HG03159 (cell line): ENCODE measurements at regions not wholly inside any gene's neighbourhood (a gene's known extent, or its start where the extent isn't known, plus 50 kb on each side); places are given as distances from the start of the nearest gene placed in this dataset.
"Not testable (repeated sequence)": the region's sequence is repeated elsewhere in the genome, so short reads cannot be mapped to it uniquely, and the experiment has no call there.

ENCODE experiments used
- ATAC-seq: cut with Tn5 transposase; IDR thresholded peaks from one replicate; pipeline ENCODE4 v1.9.1; 2021; ENCODE audit warnings: mild to moderate bottlenecking, moderate library complexity; ENCODE audit not compliant: unreplicated experiment

- ATAC-seq = no peak
Measured at GRCh38 chr11:22037505-22037904, 155.4 kb upstream of the ANO5 start.

DNA sequence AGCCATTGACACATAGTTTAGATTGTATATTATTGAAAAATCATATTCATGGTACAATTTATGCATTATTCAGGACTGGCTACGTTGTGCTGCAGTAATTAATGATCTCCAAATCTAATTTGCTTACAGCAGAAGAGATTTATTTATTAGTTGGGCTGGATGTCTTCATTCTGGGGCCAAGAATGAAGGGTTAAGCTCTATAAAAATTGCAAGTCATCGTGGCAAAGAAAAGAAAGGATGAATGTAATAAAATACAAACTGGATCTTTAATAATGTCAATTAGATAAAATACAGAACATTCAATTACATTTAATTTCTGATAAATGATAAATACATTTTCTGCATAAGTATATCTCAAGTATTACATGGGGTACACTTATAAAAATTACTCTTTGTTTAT lies 151.8 kb upstream of the ANO5 start:
- no peak for ATAC-seq

- no peak for ATAC-seq
Measured at GRCh38 chr11:22042081-22042480, 150.8 kb upstream of the ANO5 start.

DNA sequence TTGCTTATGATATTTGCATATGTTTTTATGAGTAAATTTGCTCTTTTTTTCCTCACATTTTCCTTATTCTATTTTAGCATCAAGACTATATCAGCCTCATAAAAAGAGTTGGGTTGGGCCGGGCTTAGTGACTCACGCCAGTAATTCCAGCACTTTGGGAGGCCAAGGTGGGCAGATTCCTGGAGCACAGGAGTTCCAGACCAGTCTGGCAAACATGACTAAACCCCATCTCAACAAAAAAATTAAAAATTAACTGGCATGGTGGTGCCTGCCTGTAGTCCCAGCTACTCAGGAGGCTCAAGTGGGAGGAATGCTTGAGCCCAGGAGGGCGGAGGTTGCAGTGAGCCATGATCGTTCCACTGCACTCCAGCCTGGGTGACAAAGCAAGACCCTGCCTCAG lies 148.8 kb upstream of the ANO5 start:
- ATAC-seq = no peak

GRCh38 chr11:22049276-22049675 lies 143.6 kb upstream of the ANO5 start:
- no peak for ATAC-seq

- ATAC-seq = no peak
Measured at GRCh38 chr11:22065472-22065871, 127.4 kb upstream of the ANO5 start.

- no peak for ATAC-seq
Measured at GRCh38 chr11:22069844-22070243, 123.0 kb upstream of the ANO5 start.

DNA sequence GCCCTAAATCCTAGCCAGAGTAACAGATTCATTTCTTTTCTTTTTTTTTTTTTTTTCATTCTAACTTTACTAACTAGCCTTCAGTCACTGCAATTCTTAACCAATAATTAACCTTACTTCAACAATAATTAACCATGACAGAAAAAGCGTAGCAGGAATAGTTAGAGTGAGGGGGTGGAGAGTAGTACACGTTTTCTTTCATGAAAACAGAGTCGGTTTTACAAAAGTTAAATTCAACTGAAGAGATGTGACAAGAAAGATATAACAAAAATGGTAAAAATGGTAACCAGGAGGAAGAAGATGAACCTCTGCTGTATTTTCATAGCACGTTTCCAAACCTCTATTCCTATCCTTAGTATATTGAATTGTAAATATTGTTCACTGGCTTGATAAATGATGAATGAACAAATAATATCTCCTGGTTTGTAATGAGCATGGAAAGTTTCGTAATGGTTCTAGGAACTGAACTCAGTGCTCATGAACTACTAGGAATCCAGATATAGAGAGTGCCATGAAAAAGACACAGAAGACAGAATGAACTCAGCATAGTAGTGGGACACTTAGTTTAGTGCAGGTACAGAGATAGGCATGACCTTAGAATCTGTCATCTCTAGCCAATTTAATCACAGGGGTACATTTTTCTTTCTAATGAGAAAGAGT lies 116.5 kb upstream of the ANO5 start:
- ATAC-seq = no peak

DNA sequence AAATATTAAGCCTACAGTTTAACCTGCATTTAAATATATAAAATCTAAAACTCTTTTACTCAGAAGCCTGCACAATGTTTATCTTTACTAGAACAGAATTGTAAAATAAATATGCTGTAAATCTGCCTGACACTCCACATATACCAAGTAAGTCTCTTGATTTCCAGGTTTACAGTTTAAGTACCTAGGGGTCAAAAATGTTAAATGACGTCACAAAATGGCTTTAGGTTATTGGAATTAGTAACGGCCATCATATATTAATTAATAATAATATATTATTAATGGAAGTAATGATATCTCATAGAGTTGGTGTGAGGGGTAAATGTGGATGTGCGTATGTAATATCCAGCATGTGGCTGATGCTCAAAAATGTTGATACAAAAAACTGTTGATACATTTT lies 114.8 kb upstream of the ANO5 start:
- ATAC-seq = no peak

DNA sequence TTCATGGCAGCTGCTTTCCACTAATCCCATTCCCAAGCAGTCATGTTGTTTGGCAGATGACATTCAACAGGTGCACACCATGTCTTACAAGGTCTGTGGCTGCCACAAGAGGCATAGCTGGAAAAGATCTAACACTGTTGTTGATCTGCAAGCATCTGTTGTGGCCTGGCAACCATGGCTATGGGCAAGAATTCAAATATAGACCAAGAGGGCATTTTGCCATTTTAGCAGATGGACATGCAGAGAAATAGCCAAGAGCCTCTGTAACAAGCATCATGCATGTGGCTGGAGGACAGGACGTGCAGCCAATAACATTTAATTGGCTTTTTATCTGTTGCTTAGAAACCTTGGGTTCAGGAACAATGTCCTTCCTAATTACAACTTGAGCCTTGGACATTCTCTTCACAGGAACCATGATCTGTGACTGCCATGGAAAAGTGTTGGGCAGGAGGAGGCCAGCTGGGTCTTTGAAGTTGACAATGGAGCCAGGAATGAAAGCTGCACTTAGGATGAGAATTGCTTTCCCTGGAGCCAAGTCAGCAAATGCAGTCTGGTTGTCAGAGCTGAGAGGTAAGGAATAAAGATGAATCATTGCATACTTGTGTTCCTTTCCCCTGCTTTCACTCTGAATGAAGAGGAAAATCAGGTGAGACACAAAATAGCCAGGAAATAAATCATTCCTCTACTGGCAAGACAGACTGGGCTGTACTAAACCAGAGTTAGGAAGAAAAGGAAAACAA lies 113.6 kb upstream of the ANO5 start:
- ATAC-seq = no peak

- no peak for ATAC-seq
Measured at GRCh38 chr11:22082178-22082577, 110.7 kb upstream of the ANO5 start.

DNA sequence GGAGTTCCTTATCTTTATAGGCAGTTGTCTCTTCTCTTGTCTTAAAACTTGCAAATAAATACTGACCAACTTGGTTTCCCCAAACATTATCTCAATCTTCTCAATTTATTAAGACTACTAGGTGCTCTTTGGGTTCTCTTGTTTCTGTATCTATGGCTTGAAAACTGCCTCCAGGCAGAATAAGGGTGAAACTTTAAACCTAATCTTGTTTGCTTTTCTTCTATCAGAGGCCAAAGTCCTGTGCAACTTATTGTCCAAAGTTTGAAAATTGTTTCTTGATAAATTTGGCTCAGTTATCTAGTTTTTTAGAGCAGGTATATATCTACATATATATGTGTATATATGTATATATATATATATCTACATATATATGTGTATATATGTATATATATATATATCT lies 110.1 kb upstream of the ANO5 start:
- ATAC-seq = no peak

GRCh38 chr11:22084056-22084455 lies 108.8 kb upstream of the ANO5 start:
- ATAC-seq = no peak

DNA sequence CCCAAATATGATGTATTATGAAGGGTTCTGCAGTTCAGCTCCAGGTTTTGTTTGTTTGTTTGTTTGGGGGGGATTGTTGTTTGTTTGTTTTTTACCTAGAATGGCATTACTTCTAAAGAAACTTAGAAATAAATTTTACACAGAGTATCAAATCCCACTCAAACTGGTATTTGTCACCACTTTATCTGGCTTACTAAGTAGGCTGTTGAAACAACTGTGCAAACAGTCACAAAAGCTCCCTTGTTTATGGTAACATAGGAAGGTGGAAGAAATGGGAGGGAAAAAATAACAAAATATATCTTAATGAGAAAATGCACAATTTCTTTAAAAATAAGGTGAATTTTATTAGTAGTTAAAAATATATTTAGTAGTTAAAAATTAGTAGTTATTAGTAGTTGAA lies 108.3 kb upstream of the ANO5 start:
- no peak for ATAC-seq

- no peak for ATAC-seq
Measured at GRCh38 chr11:22089609-22090008, 103.3 kb upstream of the ANO5 start.

DNA sequence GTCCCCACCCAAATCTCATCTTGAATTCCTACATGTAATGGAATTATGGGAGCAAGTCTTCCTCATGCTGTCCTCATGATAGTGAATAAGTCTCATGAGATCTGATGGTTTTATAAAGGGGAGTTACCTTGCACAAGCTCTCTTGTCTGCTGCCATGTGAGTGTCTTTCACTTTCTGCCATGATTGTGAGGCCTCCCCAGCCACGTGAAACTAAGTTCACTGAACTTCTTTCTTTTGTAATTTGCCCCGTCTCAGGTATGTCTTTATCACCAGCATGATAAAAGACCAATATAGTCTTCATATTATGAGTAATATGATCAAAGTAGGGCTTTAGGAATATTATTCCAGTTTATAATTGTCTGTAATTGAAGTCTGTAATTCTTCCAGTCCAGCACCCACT lies 86.3 kb upstream of the ANO5 start:
- no peak for ATAC-seq

- no peak for ATAC-seq
Measured at GRCh38 chr11:22115470-22116029, 77.3 kb upstream of the ANO5 start.

DNA sequence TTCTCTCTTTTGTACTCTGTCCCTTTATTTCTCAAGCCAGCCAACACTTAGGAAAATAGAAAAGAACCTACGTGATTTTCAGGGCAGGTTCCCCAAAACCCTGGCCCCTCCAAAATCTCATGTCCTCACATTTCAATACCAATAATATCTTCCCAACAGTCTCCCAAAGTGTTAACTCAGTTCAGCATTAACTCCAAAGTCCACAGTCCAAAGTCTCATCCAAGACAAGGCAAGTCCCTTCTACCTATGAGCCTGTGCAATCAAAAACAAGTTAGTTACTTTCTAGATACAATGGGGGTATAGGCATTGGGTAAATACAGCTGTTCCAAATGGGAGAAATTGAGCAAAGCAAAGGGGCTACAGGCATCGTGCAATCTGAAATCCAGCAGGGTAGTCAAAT lies 64.9 kb upstream of the ANO5 start:
- ATAC-seq = not testable (repeated sequence)

DNA sequence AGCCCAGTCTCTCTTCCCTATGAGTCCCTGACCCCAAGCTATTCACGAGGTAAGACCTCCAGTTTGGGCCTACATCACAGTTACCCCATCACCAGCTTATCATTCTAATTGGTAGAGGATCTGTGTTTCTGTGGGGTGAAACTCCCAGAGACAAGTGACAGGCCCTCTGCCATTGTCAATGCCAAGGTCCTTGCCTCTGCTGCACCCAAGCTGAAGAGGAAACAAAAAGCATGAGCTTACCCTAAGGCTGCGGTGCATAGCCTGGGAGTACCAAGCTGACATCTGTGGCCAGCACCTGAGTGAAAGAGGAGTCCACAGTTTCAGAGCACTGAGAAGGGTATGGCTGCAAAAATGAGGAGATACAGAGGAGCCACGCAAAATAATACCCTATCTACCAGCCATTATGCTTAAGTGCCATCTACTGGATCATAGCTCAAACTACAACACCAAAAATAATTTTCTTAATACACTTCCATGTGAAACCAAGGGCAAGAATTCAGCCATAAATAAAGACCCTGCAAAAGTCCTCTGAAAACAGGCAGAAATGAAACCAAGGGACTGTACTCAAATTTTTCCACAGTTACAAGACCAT lies 62.3 kb upstream of the ANO5 start:
- peak; percentile 69 for ATAC-seq

DNA sequence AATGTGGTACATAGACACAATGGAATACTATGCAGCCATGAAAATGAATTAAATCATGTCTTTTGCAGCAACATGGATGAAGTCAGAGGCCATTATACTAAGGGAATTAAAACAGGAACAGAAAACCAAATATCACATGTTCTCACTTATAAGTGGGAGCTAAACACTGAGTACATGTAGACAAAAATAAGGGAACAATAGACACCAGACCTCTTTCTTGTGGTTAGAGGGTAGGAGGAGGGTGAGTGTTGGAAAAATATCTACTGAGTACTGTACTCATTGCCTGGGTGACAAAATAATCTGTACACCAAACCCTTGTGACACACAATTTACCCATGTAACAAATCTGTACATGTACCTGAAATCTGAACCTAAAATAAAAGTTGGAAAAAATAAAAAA lies 59.1 kb upstream of the ANO5 start:
- no peak for ATAC-seq

DNA sequence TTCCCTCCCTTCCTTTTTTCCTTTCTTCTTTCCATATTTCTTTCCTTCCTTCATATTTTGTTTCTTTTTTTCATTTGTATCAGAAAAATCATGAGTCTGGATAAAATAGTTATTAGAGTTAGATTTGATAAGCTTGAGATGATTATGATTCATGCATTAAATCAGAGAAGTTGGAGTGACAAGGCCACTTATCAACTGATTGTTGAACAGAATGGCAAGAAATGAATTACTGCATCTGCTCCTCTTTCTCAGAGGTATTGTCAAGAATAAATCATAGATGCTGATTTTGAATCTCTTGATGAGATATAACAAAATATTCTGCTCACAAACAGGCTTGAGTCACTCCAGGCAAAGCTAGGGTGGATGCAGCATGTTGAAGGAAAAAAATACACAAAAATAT lies 54.6 kb upstream of the ANO5 start:
- no peak for ATAC-seq
